Osteoblast (primary cell): ENCODE measurements at regions not wholly inside any gene's neighbourhood (a gene's known extent, or its start where the extent isn't known, plus 50 kb on each side); places are given as distances from the start of the nearest gene placed in this dataset.

Source experiments
- DNase-seq: peaks from one replicate; pipeline ENCODE4 v3.0.0; 2011; ENCODE audit warnings: low spot score, mixed read lengths; ENCODE audit not compliant: insufficient read length; ENCODE audit errors: missing footprints
- H2AFZ ChIP-seq: 2 replicates; pipeline ENCODE4 v1.6.0; 2011; ENCODE audit warnings: mild to moderate bottlenecking, low read length
- H3K27ac ChIP-seq: 2 replicates; pipeline ENCODE4 v1.5.1; 2011; ENCODE audit warnings: mild to moderate bottlenecking, low read depth, low read length, moderate library complexity
- H3K27me3 ChIP-seq: 2 replicates; pipeline ENCODE4 v1.6.0; 2012; ENCODE audit warnings: mild to moderate bottlenecking, control low read depth, inconsistent platforms, low read length, moderate library complexity; ENCODE audit not compliant: insufficient read depth
- H3K36me3 ChIP-seq: 2 replicates; pipeline ENCODE4 v1.5.1; 2011; ENCODE audit warnings: mild to moderate bottlenecking, low read length, control low read depth, moderate library complexity; ENCODE audit not compliant: insufficient read depth
- H3K4me1 ChIP-seq: 2 replicates; pipeline ENCODE4 v1.5.1; 2011; ENCODE audit warnings: mild to moderate bottlenecking, low read length, control low read depth, moderate library complexity; ENCODE audit not compliant: insufficient read depth
- H3K4me2 ChIP-seq: 2 replicates; pipeline ENCODE4 v1.6.0; 2011; ENCODE audit warnings: mild to moderate bottlenecking, low read length; ENCODE audit not compliant: insufficient read depth
- H3K4me3 ChIP-seq: fragments of 200-600 bp; sonication (generic); 3 replicates; pipeline ENCODE4 v1.5.1; 2012; ENCODE audit warnings: mild to moderate bottlenecking, low read length, inconsistent platforms; ENCODE audit not compliant: insufficient read depth
- H3K79me2 ChIP-seq: 2 replicates; pipeline ENCODE4 v1.6.0; 2012; ENCODE audit warnings: mild to moderate bottlenecking, low read length, control low read depth, inconsistent platforms; ENCODE audit not compliant: insufficient read depth
- H3K9me3 ChIP-seq: 2 replicates; pipeline ENCODE4 v1.5.1; 2011; ENCODE audit warnings: low read depth, low read length, control low read depth
- H4K20me1 ChIP-seq: 2 replicates; pipeline ENCODE4 v1.6.0; 2012; ENCODE audit warnings: mild to moderate bottlenecking, low read length, control low read depth; ENCODE audit not compliant: insufficient read depth
- CTCF ChIP-seq: IDR thresholded peaks from 2 replicates; pipeline ENCODE4 v1.5.1; 2011; ENCODE audit warnings: mild to moderate bottlenecking, low read depth, low read length, moderate library complexity; ENCODE audit errors: extremely low read depth

GRCh38 chr22:27514601-27515523, 286.7 kb downstream of the MN1 start:
- Histone ChIP-seq H3K4me1 (peaks cover 11% of the 10 kb centered on the region), H3K79me2 (no peaks in the 10 kb centered on the region), H3K4me3 (no peak overlapping the region), H3K27ac (no peak overlapping the region), H3K27me3 (no peaks in the 10 kb centered on the region), H2AFZ (no peak overlapping the region), H4K20me1 (no peaks in the 10 kb centered on the region), H3K4me2 (no peak overlapping the region), H3K9me3 (no peaks in the 10 kb centered on the region), H3K36me3 (no peaks in the 10 kb centered on the region)
- TF ChIP-seq CTCF = no peak
- DNase-seq = no peak

- H3K36me3 ChIP-seq = no peaks in the 10 kb centered on the region
- no peak overlapping the region for H3K4me2 ChIP-seq
- H3K4me3 ChIP-seq = no peak overlapping the region
- H3K27ac ChIP-seq = no peak overlapping the region
- no peaks in the 10 kb centered on the region for H3K27me3 ChIP-seq
- TF ChIP-seq CTCF = no peak
- H3K4me1 ChIP-seq = peaks cover 4% of the 10 kb centered on the region
- no peak overlapping the region for H2AFZ ChIP-seq
- no peak for DNase-seq
- H3K79me2 ChIP-seq = no peaks in the 10 kb centered on the region
- no peaks in the 10 kb centered on the region for H4K20me1 ChIP-seq
- no peaks in the 10 kb centered on the region for H3K9me3 ChIP-seq
Observed at GRCh38 chr22:27517361-27518155, 284.0 kb downstream of the MN1 start.

- no peak for TF ChIP-seq CTCF
- H4K20me1 ChIP-seq = no peaks in the 10 kb centered on the region
- no peaks in the 10 kb centered on the region for H3K36me3 ChIP-seq
- no peaks in the 10 kb centered on the region for H3K79me2 ChIP-seq
- H3K4me1 ChIP-seq = no peaks in the 10 kb centered on the region
- peaks cover under 1% of the 10 kb centered on the region for H3K27me3 ChIP-seq
- H3K4me3 ChIP-seq = no peak overlapping the region
- H3K4me2 ChIP-seq = no peak overlapping the region
- no peaks in the 10 kb centered on the region for H3K9me3 ChIP-seq
- no peak for DNase-seq
- H3K27ac ChIP-seq = no peak overlapping the region
- H2AFZ ChIP-seq = no peak overlapping the region
Observed at GRCh38 chr22:27518531-27519340, 282.8 kb downstream of the MN1 start.
